WTC11 (cell line): ENCODE measurements at regions not wholly inside any gene's neighbourhood (a gene's known extent, or its start where the extent isn't known, plus 50 kb on each side); places are given as distances from the start of the nearest gene placed in this dataset.

Experiments used
- ATAC-seq: fragments of 200-7000 bp; cut with Tn5 transposase; 2 replicates; pipeline ENCODE4 v1.10.0; 2021; ENCODE audit warnings: mild to moderate bottlenecking, moderate library complexity
- CTCF ChIA-PET: fragments of 300-600 bp; sonication (Branson Sonifier 250); formaldehyde crosslinking; loops from one replicate; lab custom pipeline; 2021; ENCODE audit warnings: antibody characterized with exemption; lab: Charles Lee
- POLR2A ChIA-PET: fragments of 350-600 bp; sonication (Branson Sonifier 250); formaldehyde crosslinking; loops from one replicate; lab custom pipeline; 2021; ENCODE audit warnings: antibody characterized with exemption; lab: Charles Lee
- DNase-seq: peaks from one replicate; pipeline ENCODE4 v3.0.0; 2021; ENCODE audit warnings: low spot score
- H3K27ac Mint-ChIP-seq: 2 replicates; pipeline ENCODE4 v1.8.0; 2021; ENCODE audit warnings: mixed read lengths
- H3K27me3 Mint-ChIP-seq: 2 replicates; pipeline ENCODE4 v1.8.0; 2021; ENCODE audit warnings: low read depth, mild to moderate bottlenecking, moderate library complexity, mixed read lengths
- H3K36me3 Mint-ChIP-seq: 2 replicates; pipeline ENCODE4 v1.8.0; 2021; ENCODE audit warnings: mixed read lengths
- H3K4me1 Mint-ChIP-seq: 2 replicates; pipeline ENCODE4 v1.8.0; 2022; ENCODE audit warnings: mixed read lengths
- H3K4me3 Mint-ChIP-seq: 2 replicates; pipeline ENCODE4 v1.8.0; 2021; ENCODE audit warnings: mild to moderate bottlenecking, moderate library complexity, mixed read lengths
- H3K9me3 Mint-ChIP-seq: 2 replicates; pipeline ENCODE4 v1.8.0; 2021; ENCODE audit warnings: mixed read lengths
- ATF1 ChIP-seq: sonication (generic); formaldehyde crosslinking; IDR thresholded peaks from 2 replicates; pipeline ENCODE4 v1.8.1; 2023; ENCODE audit warnings: mild to moderate bottlenecking, moderate library complexity, missing genetic modification reagents
- EMX1 ChIP-seq: fragments of 250-450 bp; sonication (Bioruptor Pico); IDR thresholded peaks from 2 replicates; pipeline ENCODE4 v1.8.0; 2021; ENCODE audit warnings: mild to moderate bottlenecking
- ETV6 ChIP-seq: sonication (generic); formaldehyde crosslinking; IDR thresholded peaks from 2 replicates; pipeline ENCODE4 v1.8.1; 2022; ENCODE audit warnings: mild to moderate bottlenecking, missing genetic modification reagents
- FOXK1 ChIP-seq: sonication (generic); formaldehyde crosslinking; IDR thresholded peaks from 2 replicates; pipeline ENCODE4 v1.8.0; 2022; ENCODE audit warnings: mild to moderate bottlenecking, moderate library complexity, missing genetic modification reagents
- GABPB1 ChIP-seq: sonication (generic); formaldehyde crosslinking; IDR thresholded peaks from 2 replicates; pipeline ENCODE4 v1.8.1; 2023; ENCODE audit warnings: mild to moderate bottlenecking, missing genetic modification reagents
- GRHL2 ChIP-seq: fragments of 250-450 bp; sonication (Bioruptor Pico); IDR thresholded peaks from 2 replicates; pipeline ENCODE4 v1.8.0; 2022; ENCODE audit warnings: mild to moderate bottlenecking, moderate library complexity; ENCODE audit not compliant: insufficient replicate concordance, severe bottlenecking
- JUN ChIP-seq: sonication (generic); formaldehyde crosslinking; IDR thresholded peaks from 2 replicates; pipeline ENCODE4 v1.8.0; 2023; ENCODE audit warnings: mild to moderate bottlenecking, missing genetic modification reagents
- NFATC4 ChIP-seq: fragments of 250-450 bp; sonication (Bioruptor Pico); IDR thresholded peaks from 2 replicates; pipeline ENCODE4 v1.9.0; 2021; ENCODE audit warnings: mild to moderate bottlenecking
- NR2C2 ChIP-seq: sonication (generic); formaldehyde crosslinking; IDR thresholded peaks from 2 replicates; pipeline ENCODE4 v1.8.0; 2022; ENCODE audit warnings: mild to moderate bottlenecking, missing genetic modification reagents
- NR3C1 ChIP-seq: sonication (generic); formaldehyde crosslinking; conservative IDR thresholded peaks from 2 replicates; pipeline ENCODE4 v1.8.1; 2023; ENCODE audit warnings: low read depth, mild to moderate bottlenecking, missing genetic modification reagents
- RORB ChIP-seq: fragments of 250-450 bp; sonication (Bioruptor Pico); IDR thresholded peaks from 2 replicates; pipeline ENCODE4 v1.9.0; 2021; ENCODE audit warnings: mild to moderate bottlenecking
- SMAD4 ChIP-seq: sonication (generic); formaldehyde crosslinking; IDR thresholded peaks from 2 replicates; pipeline ENCODE4 v1.8.0; 2022; ENCODE audit warnings: mild to moderate bottlenecking, missing genetic modification reagents
- TP53 ChIP-seq: sonication (generic); formaldehyde crosslinking; IDR thresholded peaks from 2 replicates; pipeline ENCODE4 v1.8.1; 2023; ENCODE audit warnings: mild to moderate bottlenecking, missing genetic modification reagents
- ZNF138 ChIP-seq: sonication (generic); formaldehyde crosslinking; conservative IDR thresholded peaks from 2 replicates; pipeline ENCODE4 v1.8.1; 2022; ENCODE audit warnings: mild to moderate bottlenecking, moderate library complexity, missing genetic modification reagents
- ZNF263 ChIP-seq: sonication (generic); formaldehyde crosslinking; IDR thresholded peaks from 2 replicates; pipeline ENCODE4 v1.8.1; 2022; ENCODE audit warnings: low read depth, mild to moderate bottlenecking, moderate library complexity, missing genetic modification reagents
- ZNF317 ChIP-seq: sonication (generic); formaldehyde crosslinking; IDR thresholded peaks from 2 replicates; pipeline ENCODE4 v1.8.1; 2023; ENCODE audit warnings: low read depth, mild to moderate bottlenecking, moderate library complexity, missing genetic modification reagents, borderline replicate concordance
- ZNF423 ChIP-seq: fragments of 250-450 bp; sonication (Bioruptor Pico); IDR thresholded peaks from 2 replicates; pipeline ENCODE4 v2.1.2; 2022; ENCODE audit warnings: mild to moderate bottlenecking, moderate library complexity
- TF ChIP-seq, protein P1 (sequence below): sonication (generic); formaldehyde crosslinking; IDR thresholded peaks from 2 replicates; pipeline ENCODE4 v1.8.1; 2022; ENCODE audit warnings: missing genetic modification reagents, borderline replicate concordance
- TF ChIP-seq, protein P2 (sequence below): fragments of 250-450 bp; sonication (Bioruptor Pico); IDR thresholded peaks from 2 replicates; pipeline ENCODE4 v1.9.0; 2021; ENCODE audit warnings: mild to moderate bottlenecking
- TF ChIP-seq, protein P3 (sequence below): fragments of 200-600 bp; IDR thresholded peaks from 2 replicates; pipeline ENCODE4 v1.8.0; 2022; ENCODE audit warnings: antibody characterized with exemption
- TF ChIP-seq, protein P4 (sequence below): fragments of 250-450 bp; sonication (Bioruptor Pico); IDR thresholded peaks from 2 replicates; pipeline ENCODE4 v1.9.0; 2021; ENCODE audit warnings: mild to moderate bottlenecking, borderline replicate concordance

DNA sequence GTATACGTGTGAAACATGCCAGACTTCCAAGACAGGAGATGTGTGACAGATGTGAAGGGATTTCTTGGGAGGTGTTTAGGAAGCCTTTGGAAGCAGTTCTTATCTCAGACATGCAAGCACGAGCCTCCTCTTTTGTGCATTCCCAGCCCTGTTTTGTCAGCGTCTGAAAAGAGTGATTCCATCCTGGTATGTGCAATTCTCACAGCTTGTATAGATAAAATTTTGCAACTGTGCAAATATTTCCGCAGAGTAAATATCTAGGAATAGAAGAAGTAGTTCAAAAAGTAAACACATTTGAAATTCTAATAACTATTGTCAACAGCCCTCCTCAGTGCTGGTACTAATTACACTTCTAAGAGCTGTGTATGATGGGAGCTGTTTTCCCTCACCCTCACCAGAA, 72.3 kb upstream of the C1QTNF9B start:
- peaks cover 8% of the 10 kb centered on the region for H3K9me3 Mint-ChIP-seq
- H3K4me3 Mint-ChIP-seq: no peak overlapping the region
- CTCF ChIA-PET: interaction anchor here (1.1 kb wide), 1 partner anchor 9 kb away, joined by 5 read pairs; no protein-coding TSS in a partner anchor
- H3K36me3 Mint-ChIP-seq: peaks cover 7% of the 10 kb centered on the region
- no peak overlapping the region for H3K27ac Mint-ChIP-seq
- ATAC-seq: no peak
- H3K4me1 Mint-ChIP-seq: no peaks in the 10 kb centered on the region
- DNase-seq: no peak
- POLR2A ChIA-PET: no interaction called here
- no peak for TF ChIP-seq NR3C1
- TF ChIP-seq ZNF263 (CRISPR knock-in tag): no peak
- no peak for TF ChIP-seq EMX1 (CRISPR knock-in tag)
- no peak for TF ChIP-seq NFATC4 (CRISPR knock-in tag)
- TF ChIP-seq ATF1 (CRISPR knock-in tag): no peak
- no peak for TF ChIP-seq TP53
- no peak for TF ChIP-seq NR2C2 (CRISPR knock-in tag)
- TF ChIP-seq GABPB1 (CRISPR knock-in tag): no peak
- no peak for TF ChIP-seq ZNF423 (CRISPR knock-in tag)
- TF ChIP-seq, protein P1, sequence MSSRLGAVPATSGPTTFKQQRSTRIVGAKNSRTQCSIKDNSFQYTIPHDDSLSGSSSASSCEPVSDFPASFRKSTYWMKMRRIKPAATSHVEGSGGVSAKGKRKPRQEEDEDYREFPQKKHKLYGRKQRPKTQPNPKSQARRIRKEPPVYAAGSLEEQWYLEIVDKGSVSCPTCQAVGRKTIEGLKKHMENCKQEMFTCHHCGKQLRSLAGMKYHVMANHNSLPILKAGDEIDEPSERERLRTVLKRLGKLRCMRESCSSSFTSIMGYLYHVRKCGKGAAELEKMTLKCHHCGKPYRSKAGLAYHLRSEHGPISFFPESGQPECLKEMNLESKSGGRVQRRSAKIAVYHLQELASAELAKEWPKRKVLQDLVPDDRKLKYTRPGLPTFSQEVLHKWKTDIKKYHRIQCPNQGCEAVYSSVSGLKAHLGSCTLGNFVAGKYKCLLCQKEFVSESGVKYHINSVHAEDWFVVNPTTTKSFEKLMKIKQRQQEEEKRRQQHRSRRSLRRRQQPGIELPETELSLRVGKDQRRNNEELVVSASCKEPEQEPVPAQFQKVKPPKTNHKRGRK (CRISPR knock-in tag): no peak
- TF ChIP-seq, protein P2, sequence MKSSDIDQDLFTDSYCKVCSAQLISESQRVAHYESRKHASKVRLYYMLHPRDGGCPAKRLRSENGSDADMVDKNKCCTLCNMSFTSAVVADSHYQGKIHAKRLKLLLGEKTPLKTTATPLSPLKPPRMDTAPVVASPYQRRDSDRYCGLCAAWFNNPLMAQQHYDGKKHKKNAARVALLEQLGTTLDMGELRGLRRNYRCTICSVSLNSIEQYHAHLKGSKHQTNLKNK (CRISPR knock-in tag): no peak
- TF ChIP-seq, protein P3, sequence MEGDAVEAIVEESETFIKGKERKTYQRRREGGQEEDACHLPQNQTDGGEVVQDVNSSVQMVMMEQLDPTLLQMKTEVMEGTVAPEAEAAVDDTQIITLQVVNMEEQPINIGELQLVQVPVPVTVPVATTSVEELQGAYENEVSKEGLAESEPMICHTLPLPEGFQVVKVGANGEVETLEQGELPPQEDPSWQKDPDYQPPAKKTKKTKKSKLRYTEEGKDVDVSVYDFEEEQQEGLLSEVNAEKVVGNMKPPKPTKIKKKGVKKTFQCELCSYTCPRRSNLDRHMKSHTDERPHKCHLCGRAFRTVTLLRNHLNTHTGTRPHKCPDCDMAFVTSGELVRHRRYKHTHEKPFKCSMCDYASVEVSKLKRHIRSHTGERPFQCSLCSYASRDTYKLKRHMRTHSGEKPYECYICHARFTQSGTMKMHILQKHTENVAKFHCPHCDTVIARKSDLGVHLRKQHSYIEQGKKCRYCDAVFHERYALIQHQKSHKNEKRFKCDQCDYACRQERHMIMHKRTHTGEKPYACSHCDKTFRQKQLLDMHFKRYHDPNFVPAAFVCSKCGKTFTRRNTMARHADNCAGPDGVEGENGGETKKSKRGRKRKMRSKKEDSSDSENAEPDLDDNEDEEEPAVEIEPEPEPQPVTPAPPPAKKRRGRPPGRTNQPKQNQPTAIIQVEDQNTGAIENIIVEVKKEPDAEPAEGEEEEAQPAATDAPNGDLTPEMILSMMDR: no peak
- no peak for TF ChIP-seq GRHL2 (CRISPR knock-in tag)
- no peak for TF ChIP-seq ETV6 (CRISPR knock-in tag)
- no peak for TF ChIP-seq RORB (CRISPR knock-in tag)
- no peak for TF ChIP-seq ZNF138
- TF ChIP-seq FOXK1 (CRISPR knock-in tag): no peak
- TF ChIP-seq SMAD4 (CRISPR knock-in tag): no peak
- no peak for TF ChIP-seq JUN (CRISPR knock-in tag)
- TF ChIP-seq ZNF317 (CRISPR knock-in tag): no peak
- TF ChIP-seq, all 79 proteins: peak for 0
- H3K27me3 Mint-ChIP-seq: peaks cover 2% of the 10 kb centered on the region; the same call in 1 of the 2 replicates

DNA sequence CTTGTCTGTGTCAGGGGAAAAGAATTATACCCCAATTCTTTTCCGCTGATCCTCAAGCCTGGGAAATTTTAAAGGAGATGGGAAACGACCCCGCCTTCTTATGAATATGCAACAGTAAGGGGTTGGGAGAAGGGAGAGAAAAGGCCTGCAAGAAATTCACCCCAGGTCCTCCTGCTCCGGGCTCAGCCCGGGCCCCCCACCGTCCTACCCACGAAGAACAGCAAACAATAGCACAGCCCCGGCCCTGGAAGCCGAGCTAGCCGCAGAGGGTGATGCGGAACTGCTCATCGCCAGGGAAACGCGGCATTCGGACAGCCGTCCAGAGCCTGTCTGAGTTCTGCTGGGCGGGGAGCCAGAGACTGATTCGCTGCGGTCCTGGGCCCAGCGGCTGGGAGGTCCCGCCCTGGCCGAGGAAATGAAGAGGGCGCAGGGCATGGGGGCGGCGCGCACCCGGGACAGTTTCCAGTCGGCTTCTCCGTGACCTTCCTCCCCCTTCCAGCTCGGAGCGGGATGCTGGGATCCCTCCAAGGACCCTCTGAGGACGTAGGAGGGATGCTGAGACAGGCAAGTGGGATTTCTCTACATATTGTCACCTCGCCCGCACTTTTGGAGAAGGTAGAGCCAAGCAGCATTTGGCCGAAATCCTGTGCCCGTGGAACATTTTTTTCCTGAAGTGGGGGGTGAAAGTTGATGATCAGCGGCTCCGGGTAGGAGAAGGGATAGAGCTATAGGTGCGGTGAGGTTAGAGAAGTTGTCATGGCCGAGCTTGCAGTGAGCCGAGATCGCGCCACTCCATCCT, 82.3 kb upstream of the C1QTNF9B start:
- H3K4me3 Mint-ChIP-seq: peak overlapping the region; percentile 90
- peaks cover 15% of the 10 kb centered on the region for H3K27me3 Mint-ChIP-seq
- no peak overlapping the region for H3K27ac Mint-ChIP-seq
- ChIA-PET CTCF (interaction anchor here (0.7 to 2.6 kb wide), 3 partner anchors 19 to 380 kb away, joined by 3 to 13 read pairs (median 3); no protein-coding TSS in a partner anchor), POLR2A (no interaction called here)
- no peaks in the 10 kb centered on the region for H3K9me3 Mint-ChIP-seq
- H3K4me1 Mint-ChIP-seq: peaks cover 11% of the 10 kb centered on the region
- ATAC-seq (peak; percentile 91), DNase-seq (peak; percentile 67)
- no peaks in the 10 kb centered on the region for H3K36me3 Mint-ChIP-seq
- TF ChIP-seq, protein P4, sequence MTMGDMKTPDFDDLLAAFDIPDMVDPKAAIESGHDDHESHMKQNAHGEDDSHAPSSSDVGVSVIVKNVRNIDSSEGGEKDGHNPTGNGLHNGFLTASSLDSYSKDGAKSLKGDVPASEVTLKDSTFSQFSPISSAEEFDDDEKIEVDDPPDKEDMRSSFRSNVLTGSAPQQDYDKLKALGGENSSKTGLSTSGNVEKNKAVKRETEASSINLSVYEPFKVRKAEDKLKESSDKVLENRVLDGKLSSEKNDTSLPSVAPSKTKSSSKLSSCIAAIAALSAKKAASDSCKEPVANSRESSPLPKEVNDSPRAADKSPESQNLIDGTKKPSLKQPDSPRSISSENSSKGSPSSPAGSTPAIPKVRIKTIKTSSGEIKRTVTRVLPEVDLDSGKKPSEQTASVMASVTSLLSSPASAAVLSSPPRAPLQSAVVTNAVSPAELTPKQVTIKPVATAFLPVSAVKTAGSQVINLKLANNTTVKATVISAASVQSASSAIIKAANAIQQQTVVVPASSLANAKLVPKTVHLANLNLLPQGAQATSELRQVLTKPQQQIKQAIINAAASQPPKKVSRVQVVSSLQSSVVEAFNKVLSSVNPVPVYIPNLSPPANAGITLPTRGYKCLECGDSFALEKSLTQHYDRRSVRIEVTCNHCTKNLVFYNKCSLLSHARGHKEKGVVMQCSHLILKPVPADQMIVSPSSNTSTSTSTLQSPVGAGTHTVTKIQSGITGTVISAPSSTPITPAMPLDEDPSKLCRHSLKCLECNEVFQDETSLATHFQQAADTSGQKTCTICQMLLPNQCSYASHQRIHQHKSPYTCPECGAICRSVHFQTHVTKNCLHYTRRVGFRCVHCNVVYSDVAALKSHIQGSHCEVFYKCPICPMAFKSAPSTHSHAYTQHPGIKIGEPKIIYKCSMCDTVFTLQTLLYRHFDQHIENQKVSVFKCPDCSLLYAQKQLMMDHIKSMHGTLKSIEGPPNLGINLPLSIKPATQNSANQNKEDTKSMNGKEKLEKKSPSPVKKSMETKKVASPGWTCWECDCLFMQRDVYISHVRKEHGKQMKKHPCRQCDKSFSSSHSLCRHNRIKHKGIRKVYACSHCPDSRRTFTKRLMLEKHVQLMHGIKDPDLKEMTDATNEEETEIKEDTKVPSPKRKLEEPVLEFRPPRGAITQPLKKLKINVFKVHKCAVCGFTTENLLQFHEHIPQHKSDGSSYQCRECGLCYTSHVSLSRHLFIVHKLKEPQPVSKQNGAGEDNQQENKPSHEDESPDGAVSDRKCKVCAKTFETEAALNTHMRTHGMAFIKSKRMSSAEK (CRISPR knock-in tag): no peak
